ENCODE measurements at regions not wholly inside any gene's neighbourhood (a gene's known extent, or its start where the extent isn't known, plus 50 kb on each side); places are given as distances from the start of the nearest gene placed in this dataset.

DNA sequence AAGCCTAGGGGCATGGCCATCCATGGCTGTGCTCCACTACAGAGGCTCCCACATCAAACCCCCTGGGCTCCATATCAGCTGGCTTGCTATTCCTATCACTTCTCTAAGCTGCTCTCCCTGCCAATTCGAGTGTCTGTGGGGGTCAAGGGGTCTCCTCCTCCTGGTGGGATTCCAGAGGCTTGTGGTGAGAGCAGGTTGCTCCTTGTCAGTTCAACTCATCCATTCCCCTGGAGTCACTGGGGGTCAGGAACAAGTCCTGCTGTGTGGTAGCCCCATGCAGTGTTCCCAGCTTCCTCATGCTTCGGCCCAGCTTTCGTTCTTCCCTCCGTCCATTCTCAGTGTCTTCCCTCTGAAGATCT lies 86.6 kb upstream of the UNC5B start:
- Histone ChIP-seq H3K27me3 (ENCODE audit: control insufficient read depth, insufficient read depth, low read length) (peaks cover 13% of the 10 kb centered on the region), H4K20me1 (ENCODE audit: insufficient read depth, low read length) (no peaks in the 10 kb centered on the region), H3K56ac (ENCODE audit: extremely low read depth, insufficient read depth, low read length) (no peak overlapping the region), H3K36me3 (ENCODE audit: control insufficient read depth, insufficient read depth, low read length) (no peaks in the 10 kb centered on the region), H3K4me3 (ENCODE audit: insufficient read depth, low read depth, low read length) (no peak overlapping the region), H4K91ac (ENCODE audit: insufficient read depth, low read depth, low read length) (no peak overlapping the region), H3K79me1 (ENCODE audit: low read depth in 1 of 2, low read length in 2 of 2) (no peaks in the 10 kb centered on the region), H2AK9ac (replicated peaks; ENCODE audit: low read depth, low read length, poor library complexity) (no peak overlapping the region), H2BK5ac (ENCODE audit: low read depth, low read length, poor library complexity, severe bottlenecking) (no peak overlapping the region), H3K4me1 (ENCODE audit: control insufficient read depth, insufficient read depth, low read length) (no peaks in the 10 kb centered on the region), H3K18ac (ENCODE audit: low read depth, low read length) (no peak overlapping the region), H3K4me2 (ENCODE audit: low read depth, low read length) (no peak overlapping the region), H2BK120ac (ENCODE audit: low read depth, low read length) (no peak overlapping the region), H2BK15ac (ENCODE audit: low read depth, low read length) (no peak overlapping the region), H3K9me3 (ENCODE audit: control insufficient read depth, insufficient read depth, low read length) (no peaks in the 10 kb centered on the region), H3K9me1 (ENCODE audit: insufficient read depth, low read length) (no peaks in the 10 kb centered on the region), H3K27ac (ENCODE audit: insufficient read depth, low read length) (no peak overlapping the region), H3K23ac (ENCODE audit: low read depth, low read length) (no peak overlapping the region), H3K4ac (ENCODE audit: low read depth, low read length) (no peak overlapping the region), H2AK5ac (ENCODE audit: low read depth, low read length) (no peak overlapping the region), H2BK20ac (ENCODE audit: low read depth, low read length) (no peak overlapping the region), H4K8ac (ENCODE audit: low read depth in 2 of 2, low read length in 2 of 2) (no peak overlapping the region), H2AFZ (replicated peaks; ENCODE audit: low read length, poor library complexity) (no peak overlapping the region), H3K14ac (replicated peaks; ENCODE audit: low read depth, low read length) (no peak overlapping the region), H4K5ac (ENCODE audit: low read depth, low read length) (no peak overlapping the region), H3K9ac (ENCODE audit: low read depth, low read length) (no peak overlapping the region)
- ChIA-PET CTCF (no interaction called here), POLR2A (ENCODE audit: unreplicated experiment) (no interaction called here)
- TF ChIP-seq FOS (IDR thresholded peaks at IDR 0.05; ENCODE audit: low read depth, low read length) (no peak), POLR2A (IDR thresholded peaks at IDR 0.05; ENCODE audit: low read depth, low read length) (no peak), RCOR1 (IDR thresholded peaks at IDR 0.05; ENCODE audit: insufficient replicate concordance, low read length) (no peak), NFE2L2 (IDR thresholded peaks at IDR 0.05; ENCODE audit: low read depth, low read length) (no peak), MAFK (IDR thresholded peaks at IDR 0.05; ENCODE audit: low read depth, low read length) (no peak), MAZ (IDR thresholded peaks at IDR 0.05; ENCODE audit: borderline replicate concordance, low read depth, low read length) (no peak), MXI1 (IDR thresholded peaks at IDR 0.05; ENCODE audit: borderline replicate concordance, low read depth, low read length) (no peak), BHLHE40 (IDR thresholded peaks at IDR 0.05; ENCODE audit: low read depth, low read length) (no peak)
- TF ChIP-seq, protein P1, sequence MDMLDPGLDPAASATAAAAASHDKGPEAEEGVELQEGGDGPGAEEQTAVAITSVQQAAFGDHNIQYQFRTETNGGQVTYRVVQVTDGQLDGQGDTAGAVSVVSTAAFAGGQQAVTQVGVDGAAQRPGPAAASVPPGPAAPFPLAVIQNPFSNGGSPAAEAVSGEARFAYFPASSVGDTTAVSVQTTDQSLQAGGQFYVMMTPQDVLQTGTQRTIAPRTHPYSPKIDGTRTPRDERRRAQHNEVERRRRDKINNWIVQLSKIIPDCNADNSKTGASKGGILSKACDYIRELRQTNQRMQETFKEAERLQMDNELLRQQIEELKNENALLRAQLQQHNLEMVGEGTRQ (IDR thresholded peaks at IDR 0.05; ENCODE audit: low read depth, low read length) = no peak
- dilution Hi-C loops (cut with HindIII; ENCODE audit: low sequenced_read_pairs, unreplicated experiment) = no loop called here
- ATAC-seq (ENCODE audit: low read depth) = no peak
- no CpG with 5 or more reads among the region's 4 CpGs for WGBS, 2 experiments (ENCODE audit: extremely low coverage in 2 of 2, insufficient read length in 1 of 2)
- intact Hi-C loops (cut with micrococcal nuclease) = no loop called here
- no peak for DNase-seq
- in situ Hi-C loops (cut with MboI; ENCODE audit: low sequenced_read_pairs) = no loop called here
- BruUV-seq (replicated peaks) = no TSS peak

Measured in IMR-90 (cell line).